Mucosa of rectum (tissue), 2 donors: ENCODE measurements at regions not wholly inside any gene's neighbourhood (a gene's known extent, or its start where the extent isn't known, plus 50 kb on each side); places are given as distances from the start of the nearest gene placed in this dataset.

Experiments used
- H3K27ac ChIP-seq, 2 donors: one replicate each; pipeline ENCODE4 v1.7.0; 2013; ENCODE audit warnings: inconsistent platforms in 2 of 2, low read depth in 2 of 2, low read length in 2 of 2
- H3K27me3 ChIP-seq, 2 donors: one replicate each; pipeline ENCODE4 v1.7.0; 2013; ENCODE audit warnings: low read length in 2 of 2; ENCODE audit not compliant: control insufficient read depth in 2 of 2, insufficient read depth in 2 of 2
- H3K36me3 ChIP-seq, 2 donors: one replicate each; pipeline ENCODE4 v1.7.0; 2013; ENCODE audit warnings: low read length in 2 of 2; ENCODE audit not compliant: control insufficient read depth in 2 of 2, insufficient read depth in 2 of 2
- H3K4me1 ChIP-seq, 2 donors: one replicate each; pipeline ENCODE4 v1.7.0; 2013; ENCODE audit warnings: low read length in 2 of 2, mild to moderate bottlenecking in 1 of 2; ENCODE audit not compliant: control insufficient read depth in 2 of 2, insufficient read depth in 2 of 2
- H3K4me3 ChIP-seq, 2 donors: one replicate each; pipeline ENCODE4 v1.7.0; 2013; ENCODE audit warnings: low read length in 2 of 2
- H3K9ac ChIP-seq, 2 donors: one replicate each; pipeline ENCODE4 v1.7.0; 2013; ENCODE audit warnings: low read length in 2 of 2, low read depth in 1 of 2, mild to moderate bottlenecking in 1 of 2
- H3K9me3 ChIP-seq, 2 donors: one replicate each; pipeline ENCODE4 v1.7.0; 2013; ENCODE audit warnings: low read length in 2 of 2; ENCODE audit not compliant: control insufficient read depth in 2 of 2
- donor health status: healthy.
- donor health status: Normal muscosa, but diverticular disease.

- Histone ChIP-seq H3K27me3 (no peaks in the 10 kb centered on the region), H3K4me1 (no peaks in the 10 kb centered on the region), H3K4me3 (no peak overlapping the region), H3K36me3 (no peaks in the 10 kb centered on the region), H3K9ac (no peak overlapping the region), H3K9me3 (no peaks in the 10 kb centered on the region), H3K27ac (no peak overlapping the region)
These were observed 345.1 kb downstream of the ARL4A start for GRCh38 chr7:13032576-13032975.

- no peak overlapping the region for H3K27ac ChIP-seq
- H3K27me3 ChIP-seq = no peaks in the 10 kb centered on the region
- no peak overlapping the region for H3K4me3 ChIP-seq
- no peak overlapping the region for H3K9ac ChIP-seq
- no peaks in the 10 kb centered on the region for H3K36me3 ChIP-seq
- H3K4me1 ChIP-seq = no peaks in the 10 kb centered on the region
- no peaks in the 10 kb centered on the region for H3K9me3 ChIP-seq
These were observed 347.3 kb downstream of the ARL4A start for GRCh38 chr7:13034693-13035092.

DNA sequence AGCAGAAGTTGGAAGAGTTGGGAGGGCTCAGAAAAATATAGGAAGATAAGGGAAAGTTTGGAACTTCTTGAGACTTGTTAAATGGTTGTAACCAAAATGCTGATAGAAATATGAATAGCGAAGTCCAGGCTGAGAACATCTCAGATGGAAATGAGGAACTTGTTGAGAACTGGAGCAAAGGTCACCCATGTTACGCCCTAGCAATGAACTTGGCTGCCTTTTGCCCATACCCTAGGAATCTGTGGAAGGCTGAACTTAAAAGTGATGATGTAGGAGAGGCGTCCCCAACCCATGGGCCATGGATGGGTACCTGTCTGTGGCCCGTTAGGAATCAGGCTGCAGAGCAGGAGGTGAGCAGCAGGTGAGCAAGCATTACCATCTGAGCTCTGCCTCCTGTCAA, 347.8 kb downstream of the ARL4A start:
- H3K9me3 ChIP-seq = no peaks in the 10 kb centered on the region
- no peak overlapping the region for H3K4me3 ChIP-seq
- no peaks in the 10 kb centered on the region for H3K4me1 ChIP-seq
- H3K9ac ChIP-seq = no peak overlapping the region
- no peak overlapping the region for H3K27ac ChIP-seq
- H3K27me3 ChIP-seq = no peaks in the 10 kb centered on the region
- no peaks in the 10 kb centered on the region for H3K36me3 ChIP-seq

GRCh38 chr7:13036256-13036780, 348.9 kb downstream of the ARL4A start:
- Histone ChIP-seq H3K4me1 (no peaks in the 10 kb centered on the region), H3K27ac (no peak overlapping the region), H3K36me3 (no peaks in the 10 kb centered on the region), H3K4me3 (no peak overlapping the region), H3K9ac (no peak overlapping the region), H3K9me3 (no peaks in the 10 kb centered on the region), H3K27me3 (no peaks in the 10 kb centered on the region)

GRCh38 chr7:13037216-13037615, 349.8 kb downstream of the ARL4A start:
- H3K9ac ChIP-seq = no peak overlapping the region
- H3K36me3 ChIP-seq = no peaks in the 10 kb centered on the region
- no peaks in the 10 kb centered on the region for H3K9me3 ChIP-seq
- no peaks in the 10 kb centered on the region for H3K27me3 ChIP-seq
- H3K4me1 ChIP-seq = no peaks in the 10 kb centered on the region
- no peak overlapping the region for H3K27ac ChIP-seq
- H3K4me3 ChIP-seq = no peak overlapping the region

DNA sequence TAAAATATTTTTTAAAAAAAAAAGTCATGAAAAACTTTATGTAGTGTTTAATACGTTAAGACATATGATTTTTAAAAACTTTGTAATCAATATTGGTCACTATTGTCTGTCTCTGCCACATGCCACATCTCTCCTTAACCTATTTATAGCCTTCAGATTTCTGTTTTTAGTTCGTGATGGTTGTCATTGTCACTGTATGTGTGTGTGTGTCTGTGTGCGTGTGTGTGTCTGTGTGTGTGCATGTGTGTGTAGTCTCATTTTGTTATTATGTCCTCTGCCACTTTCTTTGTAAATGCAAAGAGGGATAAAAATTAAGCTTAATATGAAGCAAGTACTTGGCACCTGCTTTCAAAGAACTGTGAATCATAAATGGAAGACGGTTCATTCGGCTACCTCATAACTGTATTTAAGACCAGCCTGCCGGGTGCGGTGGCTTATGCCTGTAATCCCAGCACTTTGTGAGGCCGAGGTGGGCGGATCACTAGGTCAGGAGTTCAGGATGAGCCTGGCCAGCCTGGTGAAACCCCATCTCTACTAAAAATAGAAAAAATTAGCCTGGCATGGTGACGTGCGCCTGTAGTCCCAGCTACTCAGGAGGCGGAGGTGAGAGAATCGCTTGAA, 354.0 kb downstream of the ARL4A start:
- Histone ChIP-seq H3K9ac (no peak overlapping the region), H3K27ac (no peak overlapping the region), H3K36me3 (no peaks in the 10 kb centered on the region), H3K4me1 (no peaks in the 10 kb centered on the region), H3K27me3 (no peaks in the 10 kb centered on the region), H3K9me3 (no peaks in the 10 kb centered on the region), H3K4me3 (no peak overlapping the region)

GRCh38 chr7:13042605-13043236, 355.3 kb downstream of the ARL4A start:
- H3K27ac ChIP-seq = no peak overlapping the region
- H3K9me3 ChIP-seq = no peaks in the 10 kb centered on the region
- no peaks in the 10 kb centered on the region for H3K4me1 ChIP-seq
- H3K9ac ChIP-seq = no peak overlapping the region
- no peaks in the 10 kb centered on the region for H3K27me3 ChIP-seq
- no peaks in the 10 kb centered on the region for H3K36me3 ChIP-seq
- no peak overlapping the region for H3K4me3 ChIP-seq

- H3K27ac ChIP-seq = no peak overlapping the region
- H3K9me3 ChIP-seq = no peaks in the 10 kb centered on the region
These were observed 356.9 kb downstream of the ARL4A start for GRCh38 chr7:13044309-13044708.

GRCh38 chr7:13047061-13047460, 359.6 kb downstream of the ARL4A start:
- H3K27me3 ChIP-seq = no peaks in the 10 kb centered on the region
- no peak overlapping the region for H3K4me3 ChIP-seq
- no peaks in the 10 kb centered on the region for H3K9me3 ChIP-seq
- H3K9ac ChIP-seq = no peak overlapping the region
- H3K36me3 ChIP-seq = no peaks in the 10 kb centered on the region
- H3K4me1 ChIP-seq = no peaks in the 10 kb centered on the region
- no peak overlapping the region for H3K27ac ChIP-seq

More at GRCh38 chr7:13044309-13044708, 356.9 kb downstream of the ARL4A start:
- H3K27me3 ChIP-seq = no peaks in the 10 kb centered on the region
- no peak overlapping the region for H3K9ac ChIP-seq
- no peak overlapping the region for H3K4me3 ChIP-seq
- no peaks in the 10 kb centered on the region for H3K4me1 ChIP-seq
- H3K36me3 ChIP-seq = no peaks in the 10 kb centered on the region

DNA sequence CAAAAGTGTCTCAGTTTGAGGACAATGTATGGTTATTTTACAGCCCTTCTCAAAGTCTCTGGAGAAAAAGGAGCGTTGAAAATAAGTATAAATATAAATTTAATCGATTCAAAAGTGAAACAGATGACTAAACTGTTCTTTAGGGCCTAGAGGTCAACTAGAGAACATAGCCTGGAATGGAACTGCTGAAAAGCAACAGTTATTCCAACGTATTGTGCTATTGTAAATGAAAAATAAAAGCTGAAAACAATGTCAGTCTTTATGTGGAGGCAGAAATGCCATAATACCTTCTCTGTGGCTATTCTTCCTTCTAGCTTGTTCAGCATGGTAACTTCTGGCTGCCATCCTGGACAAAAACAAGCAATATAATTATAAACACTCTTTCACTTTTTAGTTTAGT, 362.5 kb downstream of the ARL4A start:
- no peak overlapping the region for H3K27ac ChIP-seq
- no peaks in the 10 kb centered on the region for H3K4me1 ChIP-seq
- H3K4me3 ChIP-seq = no peak overlapping the region
- H3K27me3 ChIP-seq = no peaks in the 10 kb centered on the region
- H3K36me3 ChIP-seq = no peaks in the 10 kb centered on the region
- no peaks in the 10 kb centered on the region for H3K9me3 ChIP-seq
- no peak overlapping the region for H3K9ac ChIP-seq
